GM18907 (cell line): ENCODE measurements at regions not wholly inside any gene's neighbourhood (a gene's known extent, or its start where the extent isn't known, plus 50 kb on each side); places are given as distances from the start of the nearest gene placed in this dataset.
"Not testable (repeated sequence)": the region's sequence is repeated elsewhere in the genome, so short reads cannot be mapped to it uniquely, and the experiment has no call there.

Experiments used
- ATAC-seq: cut with Tn5 transposase; IDR thresholded peaks from one replicate; pipeline ENCODE4 v1.9.1; 2021; ENCODE audit warnings: mild to moderate bottlenecking, moderate library complexity; ENCODE audit not compliant: unreplicated experiment

- no peak for ATAC-seq
These were observed 983.7 kb downstream of the RAB28 start for GRCh38 chr4:12500409-12500808.

GRCh38 chr4:12499693-12500092, 984.4 kb downstream of the RAB28 start:
- no peak for ATAC-seq

GRCh38 chr4:12495211-12495610, 988.9 kb downstream of the RAB28 start:
- ATAC-seq, result no peak

- ATAC-seq, result no peak
These were observed 991.3 kb downstream of the RAB28 start for GRCh38 chr4:12492730-12493393.

- ATAC-seq, result no peak
These were observed 995.5 kb downstream of the RAB28 start for GRCh38 chr4:12488672-12489071.

- ATAC-seq, result no peak
These were observed 997.1 kb downstream of the RAB28 start for GRCh38 chr4:12487000-12487399.

GRCh38 chr4:12472087-12472486, 1012.1 kb downstream of the RAB28 start:
- ATAC-seq, result no peak

- no peak for ATAC-seq
These were observed 1012.9 kb downstream of the RAB28 start for GRCh38 chr4:12471193-12471592.

GRCh38 chr4:12461576-12461975, 1022.6 kb downstream of the RAB28 start:
- not testable (repeated sequence) for ATAC-seq

GRCh38 chr4:12459126-12459525, 1025.0 kb downstream of the RAB28 start:
- no peak for ATAC-seq

- ATAC-seq, result no peak
These were observed 1025.5 kb downstream of the RAB28 start for GRCh38 chr4:12458621-12459020.

- no peak for ATAC-seq
These were observed 1023.6 kb upstream of the HS3ST1 start for GRCh38 chr4:12452291-12452690.

GRCh38 chr4:12447451-12447850, 1018.8 kb upstream of the HS3ST1 start:
- no peak for ATAC-seq

- no peak for ATAC-seq
These were observed 1018.0 kb upstream of the HS3ST1 start for GRCh38 chr4:12446657-12447185.

- no peak for ATAC-seq
These were observed 1017.6 kb upstream of the HS3ST1 start for GRCh38 chr4:12446256-12446655.

- ATAC-seq, result no peak
These were observed 1017.1 kb upstream of the HS3ST1 start for GRCh38 chr4:12445711-12446235.

- no peak for ATAC-seq
These were observed 1011.1 kb upstream of the HS3ST1 start for GRCh38 chr4:12439633-12440305.

- not testable (repeated sequence) for ATAC-seq
These were observed 1002.6 kb upstream of the HS3ST1 start for GRCh38 chr4:12431259-12431658.

GRCh38 chr4:12421364-12421763, 992.7 kb upstream of the HS3ST1 start:
- ATAC-seq, result no peak

GRCh38 chr4:12416755-12417154, 988.1 kb upstream of the HS3ST1 start:
- ATAC-seq, result no peak

- no peak for ATAC-seq
These were observed 985.6 kb upstream of the HS3ST1 start for GRCh38 chr4:12414181-12414812.

GRCh38 chr4:12411072-12411471, 982.4 kb upstream of the HS3ST1 start:
- no peak for ATAC-seq
